Breast epithelium (tissue), 3 donors: ENCODE measurements at regions not wholly inside any gene's neighbourhood (a gene's known extent, or its start where the extent isn't known, plus 50 kb on each side); places are given as distances from the start of the nearest gene placed in this dataset.
"Not testable (repeated sequence)": the region's sequence is repeated elsewhere in the genome, so short reads cannot be mapped to it uniquely, and the experiment has no call there.

Source experiments
- CTCF ChIP-seq, 3 donors: fragments of 450-650 bp; IDR thresholded peaks; one replicate each; pipeline ENCODE4 v1.5.1; 2016 to 2017; ENCODE audit warnings: antibody characterized with exemption in 3 of 3, mild to moderate bottlenecking in 3 of 3, moderate library complexity in 3 of 3
- POLR2A ChIP-seq: fragments of 450-650 bp; IDR thresholded peaks from one replicate; pipeline ENCODE4 v1.6.1; 2016; ENCODE audit warnings: antibody characterized with exemption, mild to moderate bottlenecking, moderate library complexity
- POLR2AphosphoS5 ChIP-seq, 3 donors: sonication (generic); formaldehyde crosslinking; IDR thresholded peaks; one replicate each; pipeline ENCODE4 v1.6.1; 2017; ENCODE audit warnings: antibody characterized with exemption in 3 of 3

- not testable (repeated sequence) for TF ChIP-seq CTCF (IDR thresholded peaks at IDR 0.05); POLR2A; POLR2AphosphoS5 (IDR thresholded peaks at IDR 0.05)
These were observed 283.7 kb downstream of the KCNJ2 start for GRCh38 chr17:70453075-70453474.
